ENCODE measurements at regions not wholly inside any gene's neighbourhood (a gene's known extent, or its start where the extent isn't known, plus 50 kb on each side); places are given as distances from the start of the nearest gene placed in this dataset.

GRCh38 chr10:106493226-106493625, 671.3 kb downstream of the SORCS1 start:
- ATAC-seq (no peak), DNase-seq (no peak), FAIRE-seq (no peak)
- no peaks in the 10 kb centered on the region for H3K9me3 ChIP-seq
- no peak for TF ChIP-seq CTCF (IDR thresholded peaks at IDR 0.05)
- no peaks in the 10 kb centered on the region for H3K27me3 ChIP-seq
- no peaks in the 10 kb centered on the region for H3K36me3 ChIP-seq
- intact Hi-C loops (cut with DNase I), result no loop called here
- 75 to 76% methylated on average over 3 of the region's 3 CpGs for WGBS, 2 donors
- no peak overlapping the region for H3K4me3 ChIP-seq
- no peak overlapping the region for H3K27ac ChIP-seq
- H3K4me1 ChIP-seq, result peaks cover 0 to 4% (median 0%) of the 10 kb centered on the region in 3 donors

GRCh38 chr10:106487726-106488125, 676.8 kb downstream of the SORCS1 start:
- DNase-seq (no peak), FAIRE-seq (no peak), ATAC-seq (no peak)
- H3K27ac ChIP-seq, result no peak overlapping the region
- intact Hi-C loops (cut with DNase I), result no loop called here
- WGBS, 2 donors, result 35 to 44% methylated on average over 1 of the region's 1 CpG
- no peaks in the 10 kb centered on the region for H3K4me1 ChIP-seq
- H3K36me3 ChIP-seq, result no peaks in the 10 kb centered on the region
- TF ChIP-seq CTCF (IDR thresholded peaks at IDR 0.05), result no peak
- H3K27me3 ChIP-seq, result no peaks in the 10 kb centered on the region
- no peak overlapping the region for H3K4me3 ChIP-seq
- H3K9me3 ChIP-seq, result no peaks in the 10 kb centered on the region

GRCh38 chr10:106481598-106482275, 682.8 kb downstream of the SORCS1 start:
- no peaks in the 10 kb centered on the region for H3K36me3 ChIP-seq
- H3K9me3 ChIP-seq, result no peaks in the 10 kb centered on the region
- H3K4me1 ChIP-seq, result no peaks in the 10 kb centered on the region
- intact Hi-C loops (cut with DNase I), result no loop called here
- no peak for DNase-seq
- H3K27me3 ChIP-seq, result no peaks in the 10 kb centered on the region
- no peak for ATAC-seq
- H3K27ac ChIP-seq, result no peak overlapping the region
- no peak for FAIRE-seq
- TF ChIP-seq CTCF (IDR thresholded peaks at IDR 0.05), result no peak
- 47 to 53% methylated on average over 4 of the region's 4 CpGs for WGBS, 2 donors
- H3K4me3 ChIP-seq, result no peak overlapping the region

GRCh38 chr10:106479636-106480035, 684.9 kb downstream of the SORCS1 start:
- Histone ChIP-seq H3K4me1 (no peaks in the 10 kb centered on the region), H3K9me3 (no peaks in the 10 kb centered on the region), H3K4me3 (no peak overlapping the region), H3K27ac (no peak overlapping the region), H3K27me3 (no peaks in the 10 kb centered on the region), H3K36me3 (no peaks in the 10 kb centered on the region)
- FAIRE-seq, result no peak
- DNase-seq, result no peak
- TF ChIP-seq CTCF (IDR thresholded peaks at IDR 0.05), result no peak
- WGBS, 2 donors, result 28 to 38% methylated on average over 4 of the region's 4 CpGs
- no peak for ATAC-seq
- intact Hi-C loops (cut with DNase I), result no loop called here

- Histone ChIP-seq H3K27me3 (no peaks in the 10 kb centered on the region), H3K9me3 (no peaks in the 10 kb centered on the region), H3K27ac (no peak overlapping the region), H3K36me3 (no peaks in the 10 kb centered on the region), H3K4me1 (no peaks in the 10 kb centered on the region), H3K4me3 (no peak overlapping the region)
- intact Hi-C loops (cut with DNase I), result no loop called here
- DNase-seq (no peak), FAIRE-seq (no peak), ATAC-seq (no peak)
- no peak for TF ChIP-seq CTCF (IDR thresholded peaks at IDR 0.05)
Observed at GRCh38 chr10:106474876-106475275, 689.6 kb downstream of the SORCS1 start.
